SK-N-DZ (cell line): ENCODE measurements at regions not wholly inside any gene's neighbourhood (a gene's known extent, or its start where the extent isn't known, plus 50 kb on each side); places are given as distances from the start of the nearest gene placed in this dataset.
"Not testable (repeated sequence)": the region's sequence is repeated elsewhere in the genome, so short reads cannot be mapped to it uniquely, and the experiment has no call there.

ENCODE experiments used
- DNase-seq: peaks from one replicate; pipeline ENCODE4 v3.0.0-alpha.2; 2015; ENCODE audit warnings: low spot score

DNA sequence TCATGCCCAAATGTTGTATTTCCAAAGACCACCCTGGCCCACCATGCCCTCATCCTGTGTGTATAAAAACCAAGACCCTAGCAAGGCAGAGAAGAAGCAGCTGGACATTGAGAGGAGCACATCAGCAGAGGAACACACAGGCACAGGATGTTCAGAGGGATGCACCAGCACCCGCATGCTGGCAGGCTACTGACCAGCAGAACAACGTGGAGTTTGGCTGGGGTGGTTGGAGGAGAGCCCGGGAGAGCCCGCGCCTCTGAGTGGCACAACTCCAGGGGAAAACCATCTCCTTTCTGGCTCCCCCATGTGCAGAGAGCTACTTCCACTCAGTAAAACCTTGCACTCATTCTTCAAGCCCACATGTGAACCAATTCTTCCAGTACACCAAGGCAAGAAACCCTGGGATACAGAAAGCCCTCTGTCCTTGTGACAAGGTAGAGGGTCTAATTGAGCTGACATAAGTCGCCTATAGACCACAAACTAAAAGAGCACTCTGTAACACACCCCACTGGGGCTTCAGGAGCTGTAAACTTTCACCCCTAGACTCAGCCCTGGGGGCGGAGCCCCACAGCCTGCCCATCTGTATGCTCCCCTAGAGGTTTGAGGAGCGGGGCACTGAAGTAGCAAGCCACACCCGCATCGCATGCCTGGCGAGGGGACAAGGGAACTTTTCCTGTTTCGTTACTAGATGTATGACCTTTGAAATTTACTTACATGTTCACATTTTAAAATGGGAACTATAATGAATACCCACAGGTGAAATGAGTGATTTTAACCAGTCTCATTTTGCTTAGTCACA is 831.5 kb upstream of the CITED2 start:
- no peak for DNase-seq

DNA sequence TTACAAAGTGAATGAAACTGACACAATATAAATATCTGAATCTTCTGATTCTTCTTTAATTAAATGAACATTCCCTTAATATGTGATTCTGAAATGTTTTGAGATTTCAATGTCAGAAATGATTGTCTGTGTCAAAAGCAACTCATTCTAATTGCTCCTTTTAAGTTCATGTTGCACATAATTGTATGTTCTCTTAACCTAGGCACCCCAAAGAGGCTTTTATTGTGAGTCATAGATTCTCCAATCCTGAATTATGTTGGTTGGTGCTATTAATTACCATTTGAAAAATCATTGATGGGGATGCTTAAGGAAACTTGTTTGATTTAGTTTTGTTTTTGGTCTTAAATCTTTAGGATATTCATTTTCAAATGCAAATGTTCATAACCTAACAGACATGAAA is 829.7 kb upstream of the CITED2 start:
- DNase-seq, result no peak

DNA sequence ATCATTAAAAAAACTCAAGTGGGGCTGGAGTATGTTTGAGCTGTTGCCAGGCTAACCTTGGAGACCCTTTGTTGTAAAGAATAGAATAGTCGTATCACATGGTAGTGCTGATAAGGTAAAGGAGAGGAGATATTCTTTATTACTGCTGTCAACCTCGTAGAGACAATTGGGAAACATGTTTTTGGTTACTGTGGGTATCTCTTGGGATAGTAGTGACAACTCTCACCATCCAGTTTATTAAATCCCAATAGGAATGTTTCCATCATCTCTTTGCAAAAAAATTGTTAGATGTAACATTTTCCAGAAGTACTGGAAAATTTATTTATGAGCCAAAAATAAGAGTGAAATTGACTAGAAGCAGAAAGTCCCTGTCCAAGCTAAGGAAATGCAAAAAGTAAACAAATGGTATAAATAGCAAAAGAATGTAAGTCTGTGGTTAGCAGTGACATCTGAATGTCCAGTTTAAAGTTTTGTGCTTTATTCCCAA is 829.3 kb upstream of the CITED2 start:
- no peak for DNase-seq

DNA sequence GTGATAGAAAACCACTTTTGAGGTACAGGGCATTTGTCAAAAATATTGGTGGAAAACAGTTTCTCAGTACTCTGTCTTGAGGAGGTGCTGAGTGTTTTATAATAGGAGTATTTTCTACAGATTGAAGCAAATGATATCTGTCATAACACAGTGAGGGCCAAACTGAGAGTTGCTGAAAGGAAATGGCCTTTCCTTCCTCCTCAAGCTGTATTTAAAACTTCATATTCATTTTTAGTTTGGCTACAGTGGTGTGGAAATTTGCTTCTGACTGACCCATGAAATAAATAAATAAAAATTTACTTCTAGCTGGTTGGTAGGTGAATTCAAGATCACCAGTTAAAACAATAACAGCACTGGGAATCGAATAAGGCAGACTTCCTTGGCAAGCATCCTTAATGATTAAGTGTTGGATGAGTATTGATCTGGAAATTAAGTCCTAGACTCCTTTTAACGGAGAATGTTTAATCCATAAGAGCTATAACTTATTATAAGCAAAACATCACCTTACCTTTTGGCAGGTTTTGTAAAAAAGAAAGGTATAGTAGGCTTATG is 828.6 kb upstream of the CITED2 start:
- no peak for DNase-seq

DNA sequence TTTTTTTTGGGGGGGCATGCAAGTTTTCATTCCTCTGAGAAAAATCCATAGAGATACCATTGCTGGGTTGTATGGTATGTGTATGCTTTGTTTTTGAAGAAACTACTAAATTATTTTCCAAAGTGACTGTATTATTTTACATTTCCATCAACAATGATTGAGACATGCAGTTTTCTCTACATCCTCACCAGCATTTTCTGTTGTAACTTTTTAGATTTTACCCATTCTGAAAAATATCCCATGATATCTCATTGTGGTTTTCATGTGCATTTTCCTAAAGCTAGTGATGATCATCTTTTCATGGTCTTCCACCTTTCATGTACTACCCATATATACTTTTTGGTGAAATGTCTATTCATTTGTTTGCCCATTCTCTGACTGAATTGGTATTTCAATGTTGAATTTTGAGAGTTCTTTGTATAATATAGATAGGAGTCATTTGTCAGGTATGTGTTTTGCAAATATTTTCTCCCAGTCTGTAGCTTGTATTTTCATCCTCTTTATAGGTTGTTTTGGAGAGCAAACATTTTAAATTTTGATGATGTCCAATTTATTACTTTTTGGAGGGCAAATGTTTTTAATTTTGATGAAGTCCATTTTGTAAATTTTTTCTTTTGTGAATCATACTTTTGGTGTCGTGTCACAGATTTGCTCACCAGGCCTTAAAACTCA is 827.5 kb upstream of the CITED2 start:
- no peak for DNase-seq

DNA sequence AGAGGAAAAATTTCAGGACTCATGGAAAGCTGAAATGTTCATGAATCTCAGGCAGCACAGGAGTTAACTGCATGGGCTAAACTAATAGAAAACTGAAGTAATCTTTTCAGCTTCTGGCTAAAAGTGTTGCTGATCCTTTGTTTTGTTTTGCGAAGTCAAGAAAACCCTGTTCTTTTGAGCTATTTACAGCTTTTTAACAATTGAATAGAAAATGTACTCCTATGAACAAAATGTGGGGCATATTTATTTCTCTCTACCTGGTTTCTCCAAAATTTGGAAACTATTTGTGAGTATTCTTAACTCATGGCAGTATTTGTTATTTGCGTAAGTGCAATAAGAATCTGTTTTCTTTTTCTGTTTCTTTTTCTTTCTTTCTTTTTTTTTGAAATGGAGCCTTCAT is 818.8 kb upstream of the CITED2 start:
- DNase-seq, result peak; percentile 1

DNA sequence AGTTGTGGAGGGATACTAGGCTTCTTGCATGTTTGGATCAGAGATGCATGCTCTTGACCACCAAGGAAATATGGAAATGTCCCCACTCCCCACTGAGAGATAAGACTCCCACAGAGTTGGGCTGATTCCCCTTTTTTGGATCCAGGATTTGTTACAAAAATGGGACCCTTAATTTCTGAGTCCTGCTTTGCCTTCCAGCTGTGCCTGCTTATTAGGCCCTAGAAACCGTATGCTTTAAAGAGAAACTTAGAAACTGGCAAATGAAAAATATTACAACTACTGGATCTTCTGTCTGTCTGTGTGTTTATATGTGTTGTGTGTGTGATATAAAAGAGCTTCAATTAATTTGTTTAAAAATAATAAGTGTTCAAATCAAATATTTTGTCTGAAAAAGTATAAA is 817.6 kb upstream of the CITED2 start:
- no peak for DNase-seq

DNA sequence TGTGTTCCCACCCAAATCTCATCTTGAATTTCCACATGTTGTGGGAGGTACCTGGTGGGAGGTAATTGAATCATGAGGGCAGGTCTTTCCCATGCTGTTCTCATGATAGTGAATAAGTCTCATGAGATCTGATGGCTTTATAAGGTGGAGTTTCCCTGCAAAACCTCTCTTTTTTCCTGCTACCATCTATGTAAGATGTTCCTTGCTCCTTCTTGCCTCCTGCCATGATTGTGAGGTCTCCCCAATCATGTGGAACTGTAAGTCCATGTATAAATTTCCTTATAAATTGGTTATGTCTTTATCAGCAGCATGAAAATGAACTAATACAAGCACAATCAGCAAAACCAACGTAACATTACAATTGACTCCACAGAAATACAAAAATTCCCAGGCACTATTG is 814.8 kb upstream of the CITED2 start:
- DNase-seq, result not testable (repeated sequence)

DNA sequence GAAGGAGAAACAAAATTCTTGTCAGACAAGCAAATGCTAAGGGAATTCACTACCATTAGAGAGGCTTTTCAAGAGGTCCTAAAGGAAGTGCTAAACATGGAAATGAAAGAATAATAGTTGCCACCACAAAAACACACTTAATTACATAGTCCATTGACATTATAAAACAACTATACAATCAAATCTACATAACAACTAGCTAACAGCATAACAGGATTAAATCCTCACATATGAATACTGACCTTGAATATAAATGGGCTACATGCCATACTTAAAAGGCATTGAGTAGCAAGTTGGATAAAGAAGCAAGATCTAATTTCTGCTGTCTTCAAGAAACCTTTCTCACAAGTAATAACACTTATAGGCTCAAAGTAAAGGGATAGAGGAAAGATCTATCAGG is 811.5 kb upstream of the CITED2 start:
- DNase-seq, result no peak

DNA sequence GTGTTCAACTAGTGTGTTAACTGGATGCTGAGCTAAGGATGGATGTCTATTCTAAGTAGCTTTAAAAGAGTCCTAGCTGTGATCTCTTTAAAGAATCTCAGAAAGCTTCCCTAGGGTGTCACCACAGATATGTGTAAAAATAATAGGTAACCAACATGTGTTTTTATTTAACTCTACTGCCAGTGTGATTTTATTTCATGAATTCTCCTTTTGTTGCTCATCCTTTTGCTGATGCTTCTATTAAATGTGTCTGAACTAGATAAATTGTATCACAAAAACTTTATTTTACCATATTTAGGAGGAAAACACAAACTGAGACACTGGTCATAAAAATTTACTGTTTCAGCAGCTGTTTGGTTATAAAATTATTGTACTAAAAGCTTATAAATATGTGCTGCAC is 809.4 kb upstream of the CITED2 start:
- DNase-seq, result no peak

DNA sequence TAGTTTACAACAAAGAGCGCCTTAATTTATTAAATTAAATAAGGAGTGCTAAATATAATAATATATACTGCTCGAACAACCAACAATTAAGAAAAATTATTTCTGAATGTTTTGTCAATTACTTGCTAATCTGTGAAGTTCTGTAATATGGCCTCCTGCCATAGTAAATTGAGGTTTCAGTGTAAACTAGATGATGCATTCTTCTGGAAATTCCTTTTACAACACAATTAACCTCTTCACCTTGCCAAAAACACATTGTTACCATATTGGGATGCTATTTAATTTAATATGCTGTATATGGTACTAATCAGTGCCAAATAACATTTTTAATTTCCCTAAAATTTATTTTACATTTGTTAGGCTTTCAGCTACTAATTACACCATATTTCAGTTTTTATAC is 808.4 kb upstream of the CITED2 start:
- no peak for DNase-seq

DNA sequence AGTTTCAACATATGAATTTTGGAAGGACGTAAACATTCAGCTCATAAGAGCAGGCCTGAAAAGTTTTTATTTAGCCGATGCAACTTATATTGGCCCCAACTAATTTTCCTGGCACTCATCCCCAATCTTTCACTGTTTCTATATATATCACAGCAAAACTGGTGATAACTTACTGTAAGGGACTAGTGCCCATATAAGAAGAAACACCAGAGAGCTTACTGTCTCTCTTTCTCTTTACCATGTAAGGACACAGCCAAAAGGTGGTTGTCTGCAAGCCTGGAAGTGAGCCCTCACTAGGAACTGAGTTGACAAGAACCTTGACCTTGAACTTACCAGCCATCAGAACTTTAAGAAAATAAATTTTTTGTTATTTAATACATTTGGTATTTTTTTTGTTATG is 807.4 kb upstream of the CITED2 start:
- no peak for DNase-seq

DNA sequence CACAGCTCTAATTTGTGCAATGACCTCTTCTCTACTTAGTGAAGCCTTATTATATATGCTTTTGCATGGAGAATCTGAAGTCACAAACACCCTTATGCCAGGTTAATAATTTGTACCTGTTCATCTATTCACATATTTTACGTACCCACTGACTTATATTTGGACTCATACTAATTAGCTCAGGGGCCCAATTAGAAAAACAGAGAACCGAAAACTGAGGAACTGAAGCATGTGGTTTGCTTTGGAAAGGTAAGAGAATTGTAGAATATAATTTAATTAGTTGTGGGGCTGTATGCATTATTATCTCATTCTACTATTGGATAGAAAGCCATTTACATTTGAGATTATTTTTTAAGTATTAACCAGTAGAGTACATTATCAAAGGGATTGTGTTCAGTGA is 805.9 kb upstream of the CITED2 start:
- DNase-seq, result no peak

DNA sequence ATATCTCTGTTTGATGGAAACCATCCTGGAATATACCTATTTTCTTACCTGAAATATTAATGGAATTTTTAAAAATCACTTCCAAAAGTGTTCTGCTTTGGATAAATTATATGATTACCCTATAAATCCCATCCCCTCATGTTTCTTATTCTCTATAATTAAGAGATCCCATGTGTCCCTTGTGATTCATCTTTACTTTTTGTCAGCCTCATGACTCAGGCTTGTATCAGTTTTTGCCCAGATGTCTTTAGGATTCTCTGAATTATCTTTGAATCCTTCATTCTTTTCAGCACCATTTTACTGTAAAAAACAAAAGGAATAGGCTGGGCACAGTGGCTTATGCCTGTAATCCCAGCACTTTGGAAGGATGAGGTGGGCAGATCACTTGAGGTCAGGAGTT is 804.5 kb upstream of the CITED2 start:
- DNase-seq, result no peak

DNA sequence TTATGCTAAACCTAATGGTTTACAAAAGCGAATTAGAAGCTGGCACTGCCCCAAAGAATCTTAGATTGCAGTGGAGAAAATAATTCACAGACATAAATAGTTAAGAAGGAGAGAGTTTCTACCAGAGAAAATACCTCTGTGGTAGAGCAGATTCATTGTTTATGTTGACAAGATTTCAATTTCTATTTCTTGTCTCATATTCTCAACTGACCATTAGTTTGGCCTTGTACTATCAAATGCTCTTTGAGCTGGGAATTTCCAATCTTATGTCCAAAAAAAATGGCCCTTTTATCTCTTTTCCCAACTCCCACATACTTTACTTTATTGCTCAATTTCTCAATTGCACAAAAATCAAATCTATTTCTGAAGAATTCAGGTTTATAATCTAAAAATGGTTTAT is 804.1 kb upstream of the CITED2 start:
- DNase-seq, result no peak

DNA sequence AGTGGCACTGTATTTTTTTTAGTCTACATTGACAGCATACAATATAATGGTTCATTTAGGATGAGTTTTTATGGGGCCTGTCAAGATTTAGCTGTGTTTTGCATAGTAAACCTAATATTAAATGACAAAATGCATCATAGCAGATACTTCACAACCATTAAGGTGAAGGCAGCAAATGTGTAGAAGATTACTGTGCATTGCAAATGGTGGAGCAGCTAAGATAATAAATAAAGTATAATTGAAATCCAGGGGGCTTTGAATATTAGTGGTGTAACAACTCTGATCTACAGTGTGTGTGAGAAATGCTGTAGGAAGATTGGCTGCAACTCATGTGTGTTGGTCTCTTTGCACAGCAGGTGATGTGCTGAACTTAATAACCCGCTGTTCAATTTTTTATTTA is 801.9 kb upstream of the CITED2 start:
- DNase-seq, result no peak

DNA sequence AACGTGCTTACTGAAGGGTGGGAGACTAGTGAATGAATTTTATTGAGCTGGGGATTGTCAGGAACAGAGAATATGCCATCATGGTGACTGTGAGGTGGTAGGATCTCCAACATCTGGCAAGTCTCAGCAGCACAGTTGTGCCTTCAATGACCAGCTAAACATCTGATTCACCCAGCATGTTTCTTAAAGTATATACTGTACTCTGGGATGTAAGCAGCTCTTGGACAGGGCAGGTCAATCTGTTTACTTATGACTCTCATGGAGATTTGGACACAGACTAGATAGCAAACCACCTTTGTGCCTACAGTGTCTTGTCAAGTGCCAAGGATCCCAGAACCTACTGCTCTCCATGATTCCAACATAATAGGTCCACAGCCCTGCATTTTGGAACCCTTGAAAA is 801.0 kb upstream of the CITED2 start:
- no peak for DNase-seq

DNA sequence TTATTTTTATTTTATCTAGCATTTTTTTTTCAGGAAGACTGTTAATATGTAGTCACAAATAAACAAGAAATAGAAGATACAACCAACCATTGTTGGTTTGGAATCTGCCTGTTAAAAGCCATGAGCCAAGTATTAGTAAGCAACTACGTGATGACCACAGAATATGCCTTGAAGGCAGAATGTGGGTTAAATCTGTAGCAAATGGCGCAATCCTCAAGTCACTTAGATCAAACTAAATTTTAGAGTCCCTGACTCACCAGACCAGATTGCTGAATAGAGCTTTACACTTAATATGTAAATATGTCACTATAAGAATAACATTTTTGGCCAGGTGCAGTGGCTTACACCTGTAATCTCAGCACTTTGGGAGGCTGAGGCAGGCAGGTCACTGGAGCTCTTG is 800.1 kb upstream of the CITED2 start:
- no peak for DNase-seq

DNA sequence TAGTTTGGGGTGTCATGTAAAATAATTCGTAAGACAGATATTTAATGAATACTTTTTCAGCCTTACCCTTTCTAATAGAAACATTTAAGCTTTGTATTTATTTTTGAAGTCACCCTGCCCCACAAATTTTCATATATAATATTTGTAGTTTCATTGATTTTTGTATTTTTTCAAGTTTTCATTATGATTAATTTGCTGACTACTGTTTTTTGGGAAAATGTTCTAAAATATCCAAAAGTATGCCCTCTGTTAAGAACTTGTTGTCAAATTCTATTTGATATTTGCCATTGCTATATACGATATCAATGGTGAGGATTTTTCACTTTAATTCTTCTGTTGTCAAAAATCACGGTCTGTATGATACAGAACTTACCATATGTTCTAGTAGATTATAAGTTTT is 793.9 kb upstream of the CITED2 start:
- no peak for DNase-seq

DNA sequence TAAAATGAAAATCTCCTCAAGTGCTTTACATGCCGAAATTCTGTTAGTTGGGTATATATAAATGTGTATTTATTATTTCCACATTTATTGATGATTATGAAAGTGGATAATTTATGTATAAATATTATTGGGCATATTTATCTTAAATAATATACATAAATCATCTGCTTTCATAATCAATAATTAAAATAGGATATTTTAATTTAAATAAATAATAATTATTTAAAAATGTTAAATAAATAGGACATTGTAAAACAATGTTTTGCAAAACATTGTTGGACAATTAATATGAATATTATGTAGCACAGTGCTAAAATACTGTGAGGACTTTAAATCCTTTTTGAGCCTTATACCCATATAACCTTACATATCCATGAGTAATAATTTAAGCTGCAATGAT is 786.5 kb upstream of the CITED2 start:
- DNase-seq, result no peak

DNA sequence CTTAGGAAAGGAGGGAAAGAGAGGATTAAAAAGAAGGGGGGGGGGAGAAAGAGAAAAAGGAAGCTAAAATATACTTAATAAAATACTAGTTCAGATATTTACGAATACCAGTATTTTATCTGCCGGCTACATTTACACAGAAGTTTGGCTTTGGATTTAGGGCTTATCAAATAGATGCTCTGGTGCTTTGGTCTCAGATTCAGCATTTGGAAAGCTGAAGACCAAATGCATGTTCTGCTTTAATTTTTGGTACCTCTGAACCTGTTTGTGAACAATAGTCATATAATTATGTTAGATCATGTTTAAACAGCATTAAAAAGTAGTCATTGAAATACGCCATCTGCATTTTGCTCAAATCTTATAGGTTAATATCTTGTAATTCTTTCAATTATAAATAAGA is 786.0 kb upstream of the CITED2 start:
- DNase-seq, result no peak

DNA sequence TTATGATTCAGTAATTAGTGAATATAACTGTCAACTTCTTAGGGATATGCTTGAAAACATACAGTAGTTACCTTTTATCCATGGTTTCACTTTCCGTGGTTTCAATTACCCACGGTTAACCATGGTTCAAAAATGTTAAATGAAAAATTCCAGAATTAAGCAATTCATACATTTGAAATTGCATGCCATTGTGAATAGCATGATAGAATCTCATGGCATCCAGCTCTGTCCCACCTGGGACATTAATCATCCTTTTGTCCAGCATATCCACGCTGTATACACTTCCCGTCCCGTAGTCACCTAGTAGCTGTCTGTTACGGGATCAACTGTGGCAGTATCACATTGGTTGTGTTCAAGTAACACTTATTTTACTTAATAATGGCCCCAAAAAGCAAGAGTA is 781.7 kb upstream of the CITED2 start:
- DNase-seq, result no peak
